CD4-positive, alpha-beta T cell treated with Interleukin-15 for 4 hours (primary cell): ENCODE measurements at regions not wholly inside any gene's neighbourhood (a gene's known extent, or its start where the extent isn't known, plus 50 kb on each side); places are given as distances from the start of the nearest gene placed in this dataset.
"Not testable (repeated sequence)": the region's sequence is repeated elsewhere in the genome, so short reads cannot be mapped to it uniquely, and the experiment has no call there.

Source experiments
- DNase-seq: peaks from one replicate; pipeline ENCODE4 v3.0.0-alpha.2; 2020; ENCODE audit warnings: low spot score

GRCh38 chr1:204782118-204782700 is 88.5 kb upstream of the NFASC start:
- no peak for DNase-seq

DNA sequence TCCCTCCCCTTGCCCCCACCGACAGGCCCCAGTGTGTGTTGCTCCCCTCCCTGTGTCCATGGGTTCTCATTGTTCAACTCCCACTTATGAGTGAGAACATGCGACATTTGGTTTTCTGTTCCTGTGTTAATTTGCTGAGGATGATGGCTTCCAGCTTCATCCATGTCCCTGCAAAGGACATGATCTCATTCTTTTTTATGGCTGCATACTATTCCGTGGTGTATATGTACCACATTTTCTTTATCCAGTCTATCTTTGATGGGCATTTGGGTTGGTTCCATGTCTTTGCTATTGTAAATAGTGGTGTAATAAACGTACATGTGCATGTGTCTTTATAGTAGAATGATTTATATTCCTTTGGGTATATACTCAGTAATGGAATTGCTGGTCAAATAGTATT is 85.6 kb upstream of the NFASC start:
- not testable (repeated sequence) for DNase-seq

DNA sequence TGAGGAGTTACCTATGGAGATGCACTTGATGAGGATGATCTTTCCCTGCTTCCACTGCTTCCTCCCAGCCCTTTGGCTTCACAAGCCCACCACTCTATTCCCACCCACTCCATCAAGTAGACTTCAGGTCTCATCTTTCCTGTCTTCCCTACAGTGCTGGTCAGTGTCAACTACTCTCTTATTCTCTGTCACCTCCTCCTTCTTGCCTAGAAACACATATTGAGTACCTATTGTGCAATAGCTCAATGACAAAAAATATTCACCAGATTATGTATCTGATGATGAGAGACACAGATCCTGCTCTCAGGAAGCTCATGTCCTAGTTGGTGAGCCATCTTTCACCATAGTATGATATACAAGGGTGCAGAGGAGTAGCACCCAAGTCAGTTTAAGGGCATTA is 82.2 kb upstream of the NFASC start:
- DNase-seq: no peak

GRCh38 chr1:204791453-204792353 is 79.0 kb upstream of the NFASC start:
- peak; percentile 73 for DNase-seq

- no peak for DNase-seq
Measured at GRCh38 chr1:204792354-204792692, 78.3 kb upstream of the NFASC start.

GRCh38 chr1:204793259-204793914 is 77.3 kb upstream of the NFASC start:
- DNase-seq: no peak

GRCh38 chr1:204796886-204797285 is 73.8 kb upstream of the NFASC start:
- not testable (repeated sequence) for DNase-seq

DNA sequence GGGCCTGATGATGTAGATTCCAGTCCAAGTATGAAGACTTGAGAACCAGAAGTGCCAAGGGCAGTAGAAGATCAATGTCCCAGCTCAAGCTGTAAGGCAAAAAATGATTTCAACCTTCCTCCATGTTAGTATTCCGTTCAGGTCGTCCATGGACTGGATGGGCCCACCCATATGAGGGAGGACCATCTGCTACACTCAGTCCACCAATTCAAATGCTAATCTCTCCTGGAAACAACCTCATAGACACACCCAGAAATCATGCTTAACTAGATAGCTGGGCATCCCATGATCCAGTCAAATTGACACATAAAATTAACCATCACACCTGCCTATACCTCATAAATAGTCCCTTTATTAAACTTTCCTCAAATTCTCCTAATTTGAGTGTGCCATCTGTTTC is 73.3 kb upstream of the NFASC start:
- no peak for DNase-seq

- no peak for DNase-seq
Measured at GRCh38 chr1:204799630-204800029, 71.0 kb upstream of the NFASC start.

- DNase-seq: no peak
Measured at GRCh38 chr1:204801211-204801610, 69.5 kb upstream of the NFASC start.

- DNase-seq: no peak
Measured at GRCh38 chr1:204802401-204803175, 68.1 kb upstream of the NFASC start.

- DNase-seq: no peak
Measured at GRCh38 chr1:204803607-204804006, 67.1 kb upstream of the NFASC start.

GRCh38 chr1:204806943-204807687 is 63.5 kb upstream of the NFASC start:
- peak; percentile 83 for DNase-seq

DNA sequence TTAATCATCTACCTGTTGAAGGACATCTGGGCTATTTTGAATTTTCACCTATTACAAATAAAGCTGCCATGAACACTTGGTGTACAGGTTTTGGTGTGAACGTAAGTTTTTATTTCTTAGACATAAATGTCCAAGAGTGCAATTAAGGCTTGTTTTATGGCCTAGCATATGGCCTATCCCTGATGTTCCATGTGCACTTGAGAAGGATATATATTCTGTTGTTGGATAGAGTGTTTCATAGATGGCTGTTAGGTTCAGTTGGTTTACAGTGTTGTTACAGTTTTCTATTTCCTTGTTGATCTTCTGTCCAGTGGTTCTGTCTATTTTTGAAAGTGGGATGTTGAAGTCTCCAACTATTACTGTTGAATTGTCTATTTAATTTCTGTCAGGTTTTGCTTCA is 61.2 kb upstream of the NFASC start:
- no peak for DNase-seq

GRCh38 chr1:204812842-204813241 is 57.8 kb upstream of the NFASC start:
- no peak for DNase-seq

DNA sequence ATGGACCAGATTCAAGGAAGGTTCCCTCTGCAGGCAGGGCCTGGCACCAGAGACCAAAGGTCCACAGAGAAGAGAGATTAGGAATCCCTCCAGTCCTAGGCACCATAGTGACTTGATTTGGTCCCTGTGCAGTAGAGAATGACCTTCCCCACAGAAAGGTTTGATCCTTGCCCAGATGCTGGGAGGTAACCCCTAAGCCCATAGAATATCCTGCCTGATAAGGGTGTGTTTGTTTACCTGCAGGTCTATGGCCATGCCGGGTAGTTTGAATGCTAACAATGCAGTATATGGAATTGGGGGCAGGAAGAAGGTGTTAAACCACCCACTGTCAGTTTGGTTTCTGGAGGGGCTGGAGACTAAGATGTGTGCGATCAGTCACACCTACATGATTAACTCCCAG is 57.1 kb upstream of the NFASC start:
- no peak for DNase-seq

DNA sequence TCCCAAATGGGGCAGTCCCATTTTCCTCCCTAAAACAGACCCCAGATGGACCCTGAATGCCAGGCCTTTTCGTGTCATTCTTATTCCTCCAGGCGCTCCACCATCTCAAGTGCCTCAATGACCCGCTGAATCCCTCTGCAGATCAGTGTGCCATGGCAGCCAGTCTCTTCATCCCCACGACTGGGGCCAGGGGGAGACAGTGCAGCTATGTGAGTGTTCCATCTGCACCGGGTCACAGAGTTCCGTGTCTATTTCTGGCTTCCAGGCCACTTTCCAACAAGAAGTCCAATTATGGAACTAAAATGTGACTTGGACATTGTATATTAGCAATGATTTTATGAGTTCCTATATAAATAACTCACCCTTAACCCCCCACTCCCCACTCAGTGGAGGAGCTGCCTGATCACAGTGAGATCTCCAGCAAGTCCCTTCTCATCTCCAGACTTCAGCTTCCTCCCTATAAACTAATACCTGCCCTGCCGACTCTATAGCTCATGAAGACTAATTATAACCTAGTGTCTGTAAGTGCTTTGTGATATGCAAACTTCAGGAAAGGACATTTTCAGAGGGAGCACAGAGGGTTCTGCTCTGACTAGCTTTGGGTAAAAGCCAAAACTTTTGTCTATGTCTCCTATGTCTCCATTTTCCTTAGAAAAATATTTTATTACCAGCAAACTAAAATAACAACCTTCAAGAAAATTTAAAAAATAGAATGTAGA is 56.3 kb upstream of the NFASC start:
- DNase-seq: no peak

- no peak for DNase-seq
Measured at GRCh38 chr1:204817341-204817740, 53.3 kb upstream of the NFASC start.

DNA sequence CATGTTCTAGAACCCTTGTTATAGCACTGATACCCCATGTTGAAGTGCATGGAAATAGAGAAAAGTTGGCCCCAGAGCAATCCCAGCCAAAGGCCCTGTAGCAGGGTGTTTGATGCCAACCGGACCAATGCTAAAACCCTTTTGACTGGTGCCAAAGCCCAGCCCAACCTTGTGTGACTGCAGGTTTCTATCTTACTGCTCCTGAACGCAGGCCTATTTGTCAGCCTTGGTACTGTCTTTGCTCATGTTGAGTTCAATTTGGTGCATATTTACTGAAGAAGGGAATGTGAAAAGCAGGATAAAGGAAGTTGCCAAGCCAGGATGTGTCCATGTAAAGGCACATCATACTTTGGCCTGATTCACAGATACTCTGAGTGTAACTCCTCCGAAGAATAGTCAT is 51.7 kb upstream of the NFASC start:
- DNase-seq: no peak

- DNase-seq: no peak
Measured at GRCh38 chr1:204819495-204819894, 51.2 kb upstream of the NFASC start.
